Left lobe of liver (tissue), 2 donors: ENCODE measurements at regions not wholly inside any gene's neighbourhood (a gene's known extent, or its start where the extent isn't known, plus 50 kb on each side); places are given as distances from the start of the nearest gene placed in this dataset.
A peak's percentile ranks its signal among the peaks of the same experiment; 100 is the strongest.

Experiments
- ATAC-seq: fragments of 200-7000 bp; cut with Tn5 transposase; one replicate; pipeline ENCODE4 v1.9.1; 2020; ENCODE audit warnings: mild to moderate bottlenecking, moderate library complexity
- DNase-seq: peaks from one replicate; pipeline ENCODE4 v3.0.0-alpha.2; 2020; ENCODE audit warnings: low spot score
- donor health status: DM: no; HTN: no; CAD: no; lungs with moderate emphysema.
- donor health status: DM: no; HTN: yes; CAD: no.

GRCh38 chr7:47724335-47724982 is 142.5 kb upstream of the TNS3 start:
- DNase-seq: peak; percentile 27

GRCh38 chr7:47722126-47722525 is 140.2 kb upstream of the TNS3 start:
- DNase-seq (no peak), ATAC-seq (no peak)

More at GRCh38 chr7:47724335-47724982, 142.5 kb upstream of the TNS3 start:
- ATAC-seq: no peak

GRCh38 chr7:47721670-47722069 is 139.8 kb upstream of the TNS3 start:
- ATAC-seq (no peak), DNase-seq (no peak)

- ATAC-seq: no peak
- DNase-seq: no peak
Measured at GRCh38 chr7:47720907-47721244, 139.0 kb upstream of the TNS3 start.

- DNase-seq (no peak), ATAC-seq (no peak)
Measured at GRCh38 chr7:47720141-47720906, 138.4 kb upstream of the TNS3 start.

GRCh38 chr7:47719675-47720074 is 137.8 kb upstream of the TNS3 start:
- DNase-seq (no peak), ATAC-seq (no peak)

- ATAC-seq: peak; percentile 96
- DNase-seq: peak; percentile 91
Measured at GRCh38 chr7:47715631-47716068, 133.7 kb upstream of the TNS3 start.

GRCh38 chr7:47714669-47715607 is 133.0 kb upstream of the TNS3 start:
- DNase-seq (peak; percentile 18), ATAC-seq (peak; percentile 5)

GRCh38 chr7:47713595-47713994 is 131.7 kb upstream of the TNS3 start:
- DNase-seq (peak; percentile 5), ATAC-seq (no peak)

GRCh38 chr7:47712416-47712815 is 130.5 kb upstream of the TNS3 start:
- no peak for DNase-seq
- no peak for ATAC-seq

- ATAC-seq (no peak), DNase-seq (no peak)
Measured at GRCh38 chr7:47711776-47712175, 129.9 kb upstream of the TNS3 start.

GRCh38 chr7:47710201-47710935 is 128.5 kb upstream of the TNS3 start:
- DNase-seq (no peak), ATAC-seq (no peak)

- no peak for ATAC-seq
- DNase-seq: no peak
Measured at GRCh38 chr7:47709451-47709850, 127.5 kb upstream of the TNS3 start.

- DNase-seq (no peak), ATAC-seq (no peak)
Measured at GRCh38 chr7:47709051-47709450, 127.1 kb upstream of the TNS3 start.

- ATAC-seq: no peak
- no peak for DNase-seq
Measured at GRCh38 chr7:47707583-47707982, 125.7 kb upstream of the TNS3 start.

- ATAC-seq: no peak
- DNase-seq: no peak
Measured at GRCh38 chr7:47704936-47705335, 123.0 kb upstream of the TNS3 start.

GRCh38 chr7:47702080-47702479 is 120.2 kb upstream of the TNS3 start:
- DNase-seq (no peak), ATAC-seq (no peak)

GRCh38 chr7:47698386-47698785 is 116.5 kb upstream of the TNS3 start:
- ATAC-seq: no peak
- peak; percentile 8 for DNase-seq

GRCh38 chr7:47697543-47697942 is 115.6 kb upstream of the TNS3 start:
- ATAC-seq: no peak
- no peak for DNase-seq

GRCh38 chr7:47696152-47696710 is 114.3 kb upstream of the TNS3 start:
- DNase-seq (no peak), ATAC-seq (no peak)

- DNase-seq: no peak
- ATAC-seq: no peak
Measured at GRCh38 chr7:47693216-47693615, 111.3 kb upstream of the TNS3 start.
